SJSA1 (cell line): ENCODE measurements at regions not wholly inside any gene's neighbourhood (a gene's known extent, or its start where the extent isn't known, plus 50 kb on each side); places are given as distances from the start of the nearest gene placed in this dataset.

Experiments used
- DNase-seq, 2 experiments: peaks; one replicate each; pipeline ENCODE4 v3.0.0-alpha.2; 2015 to 2020; ENCODE audit warnings: low spot score in 2 of 2, low read depth in 1 of 2
- H3K27ac ChIP-seq: fragments of 250-450 bp; sonication (Bioruptor Pico); 2 replicates; pipeline ENCODE4 v1.5.1; 2020; ENCODE audit warnings: mild to moderate bottlenecking, moderate library complexity
- H3K27me3 ChIP-seq: fragments of 250-450 bp; sonication (Bioruptor Pico); replicated peaks from 2 replicates; pipeline ENCODE4 v1.5.1; 2020; ENCODE audit warnings: mild to moderate bottlenecking, moderate library complexity
- H3K36me3 ChIP-seq: fragments of 250-450 bp; sonication (Bioruptor Pico); 2 replicates; pipeline ENCODE4 v1.5.1; 2020; ENCODE audit warnings: mild to moderate bottlenecking
- H3K4me1 ChIP-seq: fragments of 250-450 bp; sonication (Bioruptor Pico); replicated peaks from 2 replicates; pipeline ENCODE4 v1.6.1; 2021; ENCODE audit warnings: mild to moderate bottlenecking
- H3K4me3 ChIP-seq: fragments of 250-450 bp; sonication (Bioruptor Pico); 2 replicates; pipeline ENCODE4 v1.5.1; 2020; ENCODE audit warnings: mild to moderate bottlenecking
- H3K9me3 ChIP-seq: fragments of 250-450 bp; sonication (Bioruptor Pico); replicated peaks from 2 replicates; pipeline ENCODE4 v1.5.1; 2020; ENCODE audit warnings: mild to moderate bottlenecking

DNA sequence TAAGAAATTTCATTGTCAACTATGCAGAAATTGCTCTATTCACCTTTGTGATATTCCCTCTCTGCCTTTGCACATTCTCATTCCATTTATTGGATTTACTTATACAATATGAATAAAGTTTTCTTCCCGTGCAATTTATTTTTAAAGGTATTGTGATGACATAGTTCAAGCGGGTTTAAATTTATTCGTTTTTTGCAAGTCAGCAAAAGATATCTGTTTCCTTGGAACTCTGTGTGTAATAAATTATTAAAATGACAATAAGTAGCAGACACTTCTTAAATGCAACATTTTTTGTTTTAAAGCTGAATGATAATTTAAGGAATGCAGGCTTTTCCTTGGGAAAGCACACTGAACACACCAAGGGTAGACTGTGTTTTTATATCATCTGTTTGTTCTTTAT is 143.1 kb downstream of the SLC41A2 start:
- Histone ChIP-seq H3K27ac (no peak overlapping the region), H3K4me1 (no peaks in the 10 kb centered on the region), H3K27me3 (no peaks in the 10 kb centered on the region; the same call in 1 of the 2 replicates), H3K4me3 (no peak overlapping the region), H3K36me3 (no peaks in the 10 kb centered on the region), H3K9me3 (no peaks in the 10 kb centered on the region)
- DNase-seq, result no peak
